Testis (tissue), 2 donors: ENCODE measurements at regions not wholly inside any gene's neighbourhood (a gene's known extent, or its start where the extent isn't known, plus 50 kb on each side); places are given as distances from the start of the nearest gene placed in this dataset.

Experiments
- POLR2A ChIP-seq: fragments of 450-650 bp; IDR thresholded peaks from one replicate; pipeline ENCODE4 v1.6.1; 2017; ENCODE audit warnings: antibody characterized with exemption, mild to moderate bottlenecking, moderate library complexity
- TF ChIP-seq, protein P1 (sequence below), 3 experiments: fragments of 450-650 bp in 2 of 3; fragments of 200-600 bp in 1 of 3; sonication (generic) in 1 of 3; IDR thresholded peaks; one replicate each; pipeline ENCODE4 v1.5.1; 2016 to 2019; ENCODE audit warnings: antibody characterized with exemption in 3 of 3, mild to moderate bottlenecking in 2 of 3, moderate library complexity in 1 of 3

DNA sequence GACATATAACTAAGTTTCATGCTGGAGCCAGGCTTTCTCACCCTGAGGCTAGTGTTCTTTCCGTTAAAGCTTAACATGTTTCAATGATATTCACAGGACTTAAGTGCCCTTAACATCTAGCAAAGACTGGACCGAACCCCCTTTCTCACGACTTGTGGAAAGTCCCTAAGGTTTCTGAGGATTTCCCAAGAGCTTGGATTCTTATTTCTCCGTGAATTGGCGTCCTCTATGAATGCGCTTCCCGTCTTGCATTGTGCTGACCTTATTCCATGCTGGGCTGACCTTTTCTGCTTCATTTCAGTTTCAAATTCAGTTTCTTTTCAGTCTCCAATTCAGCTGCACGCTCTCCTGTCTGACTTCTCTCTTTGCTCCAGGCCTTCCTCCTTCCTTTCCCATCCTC, 206.4 kb downstream of the HS3ST3A1 start:
- TF ChIP-seq, protein P1, sequence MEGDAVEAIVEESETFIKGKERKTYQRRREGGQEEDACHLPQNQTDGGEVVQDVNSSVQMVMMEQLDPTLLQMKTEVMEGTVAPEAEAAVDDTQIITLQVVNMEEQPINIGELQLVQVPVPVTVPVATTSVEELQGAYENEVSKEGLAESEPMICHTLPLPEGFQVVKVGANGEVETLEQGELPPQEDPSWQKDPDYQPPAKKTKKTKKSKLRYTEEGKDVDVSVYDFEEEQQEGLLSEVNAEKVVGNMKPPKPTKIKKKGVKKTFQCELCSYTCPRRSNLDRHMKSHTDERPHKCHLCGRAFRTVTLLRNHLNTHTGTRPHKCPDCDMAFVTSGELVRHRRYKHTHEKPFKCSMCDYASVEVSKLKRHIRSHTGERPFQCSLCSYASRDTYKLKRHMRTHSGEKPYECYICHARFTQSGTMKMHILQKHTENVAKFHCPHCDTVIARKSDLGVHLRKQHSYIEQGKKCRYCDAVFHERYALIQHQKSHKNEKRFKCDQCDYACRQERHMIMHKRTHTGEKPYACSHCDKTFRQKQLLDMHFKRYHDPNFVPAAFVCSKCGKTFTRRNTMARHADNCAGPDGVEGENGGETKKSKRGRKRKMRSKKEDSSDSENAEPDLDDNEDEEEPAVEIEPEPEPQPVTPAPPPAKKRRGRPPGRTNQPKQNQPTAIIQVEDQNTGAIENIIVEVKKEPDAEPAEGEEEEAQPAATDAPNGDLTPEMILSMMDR (IDR thresholded peaks at IDR 0.05): no peak
- TF ChIP-seq POLR2A: no peak
